HK-2 (cell line): ENCODE measurements at regions not wholly inside any gene's neighbourhood (a gene's known extent, or its start where the extent isn't known, plus 50 kb on each side); places are given as distances from the start of the nearest gene placed in this dataset.

Source experiments
- DNase-seq: peaks from one replicate; pipeline ENCODE4 v3.0.0-alpha.2; 2018; ENCODE audit not compliant: unreplicated experiment

DNA sequence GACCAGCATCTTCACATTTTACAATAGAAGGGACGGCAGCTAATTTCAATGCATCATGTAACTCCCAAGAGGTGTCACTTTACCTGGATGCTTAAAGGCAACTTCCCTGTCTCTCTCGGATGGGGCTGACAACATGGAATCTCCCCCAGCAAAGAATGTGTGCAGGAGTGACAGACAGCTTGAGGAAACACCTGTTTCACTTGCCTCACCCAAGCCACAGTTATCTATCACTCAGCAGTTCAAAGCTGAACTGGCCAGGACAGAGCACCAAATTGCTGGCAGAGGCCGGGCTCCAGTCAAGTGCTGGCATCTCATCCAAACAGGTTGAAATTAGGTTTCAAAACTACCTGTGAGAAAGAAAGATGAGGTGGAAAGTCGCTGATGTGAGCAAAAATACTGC is 538.0 kb upstream of the PLXNA2 start:
- DNase-seq = no peak

DNA sequence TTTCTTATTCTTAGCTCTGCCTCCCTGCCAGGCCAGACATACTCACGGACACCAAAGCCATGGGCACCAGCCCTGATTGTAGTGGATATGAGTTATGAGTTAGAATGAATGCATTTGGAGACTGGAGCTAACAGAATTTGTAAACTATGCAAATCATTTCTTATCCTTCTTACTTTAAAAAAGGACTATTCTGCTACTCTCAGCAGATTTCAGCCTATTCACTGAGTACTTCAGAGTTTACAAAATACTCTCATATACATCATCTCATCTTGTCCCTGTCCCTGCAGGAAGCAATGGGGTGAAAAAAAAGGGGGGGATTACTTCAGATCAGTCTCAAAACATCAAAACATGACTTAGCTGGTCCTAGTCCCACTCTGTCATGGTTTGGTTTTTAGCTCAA is 541.4 kb upstream of the PLXNA2 start:
- DNase-seq = no peak

DNA sequence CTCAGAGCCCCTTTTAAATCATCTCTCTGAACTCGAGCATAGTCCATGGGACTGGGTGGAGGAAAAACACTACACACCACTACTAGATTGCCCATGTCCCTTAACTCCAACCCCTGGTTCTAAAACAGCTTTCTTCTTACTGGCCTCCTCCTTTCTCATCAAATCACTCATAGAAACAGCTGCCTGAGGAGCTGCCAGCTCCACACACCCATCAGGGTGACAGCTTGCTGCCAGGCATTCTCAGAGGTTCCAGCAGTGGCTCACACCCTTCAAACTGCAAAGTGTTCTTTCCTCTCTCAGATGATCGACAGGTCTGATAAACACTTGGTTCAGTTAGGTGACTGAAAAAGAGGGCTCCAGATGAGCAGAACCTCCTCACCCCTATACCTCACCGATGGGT is 543.0 kb upstream of the PLXNA2 start:
- DNase-seq = no peak

DNA sequence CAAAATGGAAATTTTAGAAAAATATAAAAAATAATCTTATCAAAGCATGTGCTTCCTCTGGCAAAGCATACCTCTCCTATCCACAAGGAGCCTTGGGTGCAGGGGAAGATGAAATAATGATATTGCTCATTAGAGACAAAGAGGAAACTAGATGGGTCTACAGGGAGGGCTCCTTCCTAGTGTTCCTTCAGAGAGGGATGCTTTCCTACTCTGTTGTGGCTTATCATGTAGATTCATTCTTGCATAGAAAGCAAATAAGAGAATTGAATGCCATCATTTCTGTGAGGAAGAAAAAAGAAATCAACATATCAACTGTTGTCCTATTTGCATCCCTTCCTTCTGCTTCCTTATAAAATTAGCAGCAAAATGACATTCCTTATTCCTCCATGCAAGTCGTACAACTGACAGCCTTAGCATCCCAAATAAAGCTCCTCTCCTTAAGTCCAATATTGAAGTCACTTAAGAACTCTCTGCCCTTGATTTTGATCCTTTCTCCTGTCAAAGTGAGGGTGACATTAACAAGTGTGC is 543.9 kb upstream of the PLXNA2 start:
- DNase-seq = no peak

DNA sequence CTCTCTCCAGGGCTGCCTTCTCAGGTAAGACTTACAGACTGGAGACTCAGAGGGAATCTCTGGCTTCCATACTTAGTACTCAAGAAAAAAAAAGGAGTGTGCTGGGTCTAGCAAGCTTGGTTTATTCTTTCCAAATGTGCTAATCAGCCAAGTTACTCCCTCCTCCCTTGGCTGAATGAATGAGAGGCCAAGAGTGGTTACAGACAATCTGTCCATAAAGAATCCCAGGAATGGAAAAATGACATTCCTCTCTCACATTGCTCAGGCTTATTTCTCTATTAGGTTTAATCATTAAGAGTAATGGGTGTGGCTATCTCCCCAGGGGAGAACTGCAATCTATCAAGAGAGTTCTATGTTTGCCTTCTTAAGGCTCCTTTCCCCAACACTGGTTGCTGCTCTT is 547.3 kb upstream of the PLXNA2 start:
- DNase-seq = peak; percentile 10

DNA sequence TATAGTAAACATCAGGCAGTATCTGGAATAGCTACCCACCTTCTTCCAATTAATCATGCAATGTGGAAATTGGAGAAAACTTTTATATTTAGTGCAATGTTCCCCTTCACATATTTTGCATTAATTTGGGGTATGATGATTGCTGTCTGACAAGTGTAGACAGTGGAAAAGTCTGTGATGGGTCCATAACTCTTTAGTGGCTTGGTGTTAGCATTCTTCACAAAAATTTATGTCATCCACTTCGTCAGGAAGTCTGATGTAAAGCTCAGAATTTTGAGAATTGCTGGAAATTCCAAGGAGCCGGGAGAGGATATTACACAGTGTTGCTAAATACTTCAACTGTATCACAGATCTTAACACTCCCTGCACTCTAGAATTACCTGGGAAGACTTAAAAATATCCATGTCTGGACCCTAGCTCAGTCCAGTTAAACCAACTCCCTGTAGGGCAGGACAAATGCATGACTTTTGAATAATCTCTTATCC is 549.7 kb upstream of the PLXNA2 start:
- DNase-seq = no peak

DNA sequence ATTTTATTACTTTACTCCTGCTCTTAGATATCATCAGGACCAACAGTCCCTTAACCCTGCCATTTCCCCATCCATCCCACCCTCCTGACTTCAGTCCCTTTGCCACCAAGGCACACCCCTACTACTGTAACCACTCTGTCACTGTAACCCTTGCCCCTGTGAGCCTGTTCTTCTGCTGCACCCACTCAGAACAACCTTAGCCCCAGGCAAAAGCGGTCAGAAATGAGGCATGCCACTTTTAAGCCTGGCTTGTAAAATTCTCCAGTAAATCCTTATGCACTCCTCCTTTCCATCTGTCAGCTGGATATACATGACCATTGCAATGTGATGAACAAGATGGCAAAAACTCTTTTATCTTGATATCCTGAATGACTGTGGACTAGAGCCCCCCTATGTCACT is 555.0 kb upstream of the PLXNA2 start:
- no peak for DNase-seq

DNA sequence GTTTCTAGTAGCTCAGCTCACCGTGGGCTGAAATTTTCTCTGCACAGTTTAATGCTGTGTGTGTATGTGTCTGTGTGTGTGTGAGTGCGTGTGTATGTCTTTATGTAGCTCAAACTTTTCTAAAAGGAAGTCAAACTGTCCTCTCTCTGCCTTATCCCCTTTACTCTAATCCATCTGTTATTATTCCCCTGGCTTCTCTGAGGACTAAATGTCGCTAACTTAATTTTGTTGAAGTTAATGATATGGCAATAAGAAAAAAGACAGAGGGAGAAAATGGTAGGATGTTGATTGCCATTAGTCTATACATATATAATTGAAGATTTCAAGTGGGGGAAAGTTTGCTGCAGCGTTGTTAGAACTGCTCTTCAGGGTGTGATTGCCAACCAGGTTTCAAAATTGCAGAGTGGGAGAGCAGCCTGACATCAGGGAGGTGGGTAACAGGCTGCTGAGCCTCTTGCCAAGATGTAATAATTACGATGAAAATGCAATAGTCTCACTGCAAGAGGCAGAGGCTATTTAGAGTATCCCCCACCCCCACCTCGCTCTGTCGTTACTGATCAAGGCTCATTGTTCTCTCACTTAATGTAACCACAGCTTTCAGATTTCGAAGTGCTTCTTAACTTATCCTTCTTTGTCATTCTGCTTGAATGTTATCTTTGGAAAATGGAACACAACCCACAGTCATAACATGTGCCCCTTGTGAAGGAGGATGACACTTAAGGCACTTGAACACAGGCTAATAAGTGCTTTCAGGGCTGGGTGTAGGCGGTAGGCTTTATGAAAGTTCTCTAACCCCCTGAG is 559.0 kb upstream of the PLXNA2 start:
- DNase-seq = no peak

DNA sequence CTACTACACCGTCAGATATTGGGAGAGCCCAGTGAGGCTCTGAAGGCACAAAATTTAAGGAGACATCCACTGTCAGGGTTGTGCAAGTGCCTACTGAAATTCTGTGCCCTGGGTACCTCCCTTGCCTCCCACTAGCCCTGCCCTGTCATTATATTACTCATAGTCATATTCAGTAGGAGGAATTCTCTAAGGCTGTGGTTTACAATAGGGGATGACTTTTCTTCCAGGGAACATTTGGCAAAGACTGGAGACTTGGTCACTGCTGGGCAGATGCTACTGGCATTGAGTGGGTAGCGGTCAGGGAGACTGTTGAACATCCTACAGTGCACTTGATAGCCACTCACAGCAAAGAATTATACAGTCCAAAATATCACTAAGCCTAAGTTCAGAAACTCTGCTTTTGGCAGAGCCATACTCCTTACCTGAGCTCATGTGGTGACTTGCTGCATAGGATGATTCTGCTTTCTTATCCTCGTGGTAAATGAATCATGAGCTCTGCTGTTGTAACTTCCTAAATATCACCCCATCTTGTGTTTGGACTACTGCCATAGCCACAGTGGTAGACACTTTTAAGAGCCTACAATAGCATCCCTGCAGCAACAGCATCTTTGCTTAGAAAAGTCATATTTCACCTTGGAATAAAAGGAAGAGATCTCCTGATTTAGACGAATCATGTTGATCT is 563.4 kb upstream of the PLXNA2 start:
- DNase-seq = no peak

DNA sequence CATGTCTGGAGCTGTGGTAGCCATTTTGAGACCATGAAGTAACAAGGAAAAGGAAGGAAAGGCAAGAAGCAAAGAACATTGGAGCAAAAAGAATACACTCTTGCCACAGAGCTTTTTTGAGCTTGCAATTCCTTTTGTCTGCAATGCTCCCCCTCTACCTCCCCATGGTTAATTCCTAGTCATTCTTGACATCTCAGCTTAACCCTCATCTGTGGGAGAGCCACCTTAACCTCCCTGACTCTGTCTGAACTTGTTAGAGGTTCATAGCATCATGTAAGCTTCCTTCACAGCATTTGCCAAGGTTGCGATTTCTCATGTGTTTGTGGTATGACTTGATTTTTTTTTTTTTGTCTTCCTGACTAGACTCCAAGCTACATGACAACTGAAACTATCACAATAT is 564.1 kb upstream of the PLXNA2 start:
- no peak for DNase-seq

DNA sequence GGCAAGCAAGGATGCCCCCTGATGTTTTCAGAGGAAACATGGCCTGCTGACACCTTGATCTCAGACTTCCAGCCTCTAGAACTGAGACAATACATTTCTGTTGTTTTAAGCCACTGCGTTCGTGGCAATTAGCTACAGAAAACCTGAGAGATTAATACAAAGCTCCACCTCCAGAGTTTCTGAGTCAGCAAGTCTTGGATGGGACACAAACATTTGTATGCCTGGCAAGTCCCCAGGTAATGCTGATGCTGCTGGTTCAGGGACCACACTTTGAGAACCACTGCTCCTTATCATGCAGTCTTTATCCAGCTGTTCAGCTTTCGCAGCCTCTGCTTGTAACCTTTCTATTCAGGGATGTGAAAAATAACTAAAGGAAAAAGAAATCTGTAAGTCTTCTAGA is 565.7 kb upstream of the PLXNA2 start:
- DNase-seq = no peak

DNA sequence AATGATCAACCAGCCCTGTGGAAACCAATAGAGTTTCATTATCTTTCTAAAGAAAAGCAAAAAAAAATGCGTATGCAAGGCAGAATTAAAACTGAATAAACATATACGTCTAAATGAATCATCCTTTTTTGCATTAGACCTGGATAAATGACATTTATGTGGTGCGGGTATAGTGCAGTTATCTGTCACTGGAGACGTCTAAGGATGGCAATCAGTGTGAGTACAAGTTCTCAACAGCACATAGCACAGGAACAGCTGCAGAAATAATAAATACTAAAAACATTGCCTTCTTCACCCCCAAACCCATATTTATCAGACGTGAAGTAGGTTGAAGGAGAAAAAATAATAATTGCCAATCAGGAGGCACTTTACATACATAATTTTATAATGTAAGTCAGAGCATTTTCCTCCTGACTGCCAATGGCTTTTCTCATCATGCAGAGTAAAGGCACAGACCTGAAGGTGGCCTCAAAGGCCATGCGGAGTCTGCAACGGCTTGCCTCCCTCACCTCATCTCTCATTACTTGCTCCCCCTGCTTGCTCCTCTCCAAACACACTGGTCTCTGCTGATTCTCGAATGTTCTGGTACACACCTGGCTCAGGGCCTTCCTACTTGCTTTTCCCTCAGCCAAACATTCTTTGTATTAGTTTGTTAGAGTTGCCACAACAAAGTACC is 574.7 kb upstream of the PLXNA2 start:
- DNase-seq = no peak

DNA sequence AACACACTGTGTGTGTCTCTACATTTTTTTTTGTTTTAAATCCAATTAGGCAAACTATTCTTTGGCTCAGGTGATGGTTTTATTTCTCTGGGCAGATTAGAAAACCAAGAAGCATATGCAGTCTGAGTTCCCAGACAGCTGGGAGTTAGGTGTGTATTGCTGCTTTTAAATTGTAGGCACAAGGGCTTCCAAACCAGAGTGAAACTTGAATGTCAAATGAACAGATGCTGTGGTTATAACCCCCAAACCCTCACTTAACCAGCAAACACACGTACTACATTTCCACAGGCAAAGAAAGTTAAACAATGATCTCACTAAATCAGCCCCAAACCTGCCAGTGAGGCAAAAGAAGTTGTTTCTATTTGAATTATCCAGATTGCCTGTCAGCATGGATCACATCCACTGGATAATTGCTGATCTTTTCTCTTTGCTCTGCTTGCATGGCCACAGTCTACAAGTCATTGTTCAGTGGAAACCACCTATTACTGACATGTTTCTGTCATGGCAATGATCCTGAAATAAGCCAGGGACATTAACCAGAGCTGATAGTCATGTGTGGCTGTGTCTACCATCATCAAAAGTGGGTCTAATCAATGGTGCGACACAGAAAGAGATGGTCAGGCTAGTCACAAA is 576.5 kb upstream of the PLXNA2 start:
- no peak for DNase-seq

DNA sequence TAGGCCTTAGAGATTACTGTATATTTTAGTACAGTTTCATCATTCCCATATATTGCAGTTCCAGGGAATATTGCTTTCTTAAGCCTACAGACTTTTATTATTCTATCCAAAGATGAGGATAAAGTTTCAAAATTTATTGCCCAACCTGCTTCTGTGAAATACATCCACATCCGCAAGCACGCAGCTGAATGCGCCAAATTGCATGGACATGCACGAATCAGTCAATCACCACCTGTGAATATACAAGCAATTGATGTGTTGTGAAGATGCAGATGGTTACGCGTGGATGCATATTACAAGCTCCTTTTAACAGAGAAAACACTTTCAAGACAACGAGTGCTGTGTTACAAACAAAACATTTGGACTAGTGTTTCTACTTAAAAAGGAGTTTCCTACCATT is 577.8 kb upstream of the PLXNA2 start:
- DNase-seq = no peak

DNA sequence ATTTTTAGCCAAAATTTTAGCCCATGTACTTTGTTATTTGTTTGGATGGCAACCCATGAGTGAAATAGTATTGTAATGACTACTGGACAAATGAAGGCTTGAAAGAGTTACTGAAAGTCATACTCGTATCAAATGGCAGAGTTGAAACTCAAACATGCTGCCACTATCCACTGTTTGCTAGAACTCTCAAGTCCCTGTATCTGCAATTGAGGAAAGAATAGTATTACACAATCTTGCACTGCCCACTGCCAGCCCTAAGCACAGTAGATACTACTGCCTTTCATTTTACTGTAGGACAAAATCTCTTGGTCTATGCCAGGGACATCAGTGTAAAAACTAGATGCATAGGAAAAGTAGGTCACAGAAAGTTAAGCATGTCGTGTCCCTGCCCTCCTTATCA is 581.1 kb upstream of the PLXNA2 start:
- no peak for DNase-seq

DNA sequence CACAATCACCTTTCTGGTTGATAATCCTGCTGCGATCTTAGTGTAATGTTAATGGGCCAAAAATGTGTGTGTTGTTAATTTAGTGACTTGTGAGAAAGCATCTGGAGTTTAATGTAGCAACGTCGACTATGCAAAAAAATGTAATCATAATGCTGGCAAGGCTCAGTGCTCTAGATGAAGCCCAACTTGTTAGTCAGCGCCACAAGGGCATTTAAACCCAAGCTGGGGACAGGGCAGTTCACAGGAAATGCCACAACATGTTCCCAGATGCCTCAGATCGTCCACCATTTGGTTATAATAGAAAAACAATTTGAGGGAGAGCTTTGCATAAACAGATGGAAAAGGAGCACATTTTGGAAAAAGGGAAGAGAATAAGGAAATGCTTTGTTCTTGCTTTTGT is 585.4 kb upstream of the PLXNA2 start:
- no peak for DNase-seq

DNA sequence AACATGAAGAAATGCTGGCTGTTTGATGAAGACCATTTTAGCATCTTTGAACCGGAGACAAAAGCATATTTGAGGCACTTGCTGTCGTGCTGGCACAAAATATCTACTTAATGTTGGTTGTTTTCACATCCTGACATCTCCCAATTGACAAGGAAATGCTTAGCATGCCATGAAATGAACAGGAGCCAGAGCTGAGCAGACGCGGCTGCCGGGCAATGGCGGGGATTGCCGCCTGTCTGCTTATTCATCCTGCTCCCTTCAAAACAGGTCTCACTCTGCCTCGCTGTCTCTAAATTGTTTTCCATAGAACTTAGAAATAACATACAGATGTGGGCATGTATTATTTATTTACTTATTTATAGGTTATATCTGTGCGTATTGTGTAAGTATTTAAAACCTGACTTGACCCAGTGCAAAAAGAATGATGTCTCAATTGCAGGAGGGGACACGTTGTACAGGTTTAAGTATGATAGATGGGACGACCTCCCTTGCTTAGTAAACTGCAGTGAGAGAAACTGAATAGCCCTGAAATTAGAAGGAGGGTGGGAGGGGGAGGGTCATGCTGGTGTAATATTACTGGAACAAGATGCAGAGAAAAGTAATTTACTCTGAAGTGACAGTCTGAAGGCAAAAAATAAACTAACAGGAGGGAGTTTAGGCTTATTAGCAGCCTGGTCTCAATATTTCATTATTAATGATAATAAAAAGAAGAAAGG is 590.4 kb upstream of the PLXNA2 start:
- no peak for DNase-seq

DNA sequence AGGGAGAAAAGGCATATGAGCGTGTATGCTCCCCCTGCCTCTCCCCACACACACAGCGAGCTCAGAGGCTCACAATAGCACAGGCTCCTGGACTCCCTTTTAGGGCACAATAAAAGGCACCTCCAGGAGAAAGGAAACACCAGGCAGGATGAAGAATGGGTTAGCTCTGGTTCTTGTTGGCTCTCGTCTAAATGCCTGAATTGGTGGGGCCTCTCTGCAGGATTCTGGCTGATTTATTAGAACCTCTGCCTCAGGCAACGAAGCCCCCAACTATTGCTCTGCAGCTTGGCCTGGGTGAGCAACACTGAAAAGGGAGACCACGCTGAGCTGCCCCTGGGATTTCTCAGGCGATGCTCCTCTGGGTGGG is 590.9 kb upstream of the PLXNA2 start:
- no peak for DNase-seq

DNA sequence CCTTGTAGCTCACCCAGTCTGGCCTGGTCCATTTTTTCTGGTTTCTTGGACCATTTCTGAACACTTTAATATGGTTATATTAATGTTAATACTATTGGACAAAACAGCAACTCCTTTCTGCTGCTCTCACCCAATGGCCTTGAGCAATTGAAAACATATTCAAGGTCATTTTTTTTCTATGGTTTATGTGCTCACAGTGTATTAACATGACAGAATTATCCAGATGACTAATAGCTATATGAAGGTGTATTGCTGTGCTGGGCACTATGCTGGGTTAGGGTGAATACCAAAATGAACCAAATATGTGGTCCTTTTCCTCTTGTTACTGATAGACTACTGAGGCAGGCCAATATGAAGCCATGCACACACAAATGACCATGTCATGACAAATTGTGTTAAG is 591.6 kb upstream of the PLXNA2 start:
- no peak for DNase-seq

DNA sequence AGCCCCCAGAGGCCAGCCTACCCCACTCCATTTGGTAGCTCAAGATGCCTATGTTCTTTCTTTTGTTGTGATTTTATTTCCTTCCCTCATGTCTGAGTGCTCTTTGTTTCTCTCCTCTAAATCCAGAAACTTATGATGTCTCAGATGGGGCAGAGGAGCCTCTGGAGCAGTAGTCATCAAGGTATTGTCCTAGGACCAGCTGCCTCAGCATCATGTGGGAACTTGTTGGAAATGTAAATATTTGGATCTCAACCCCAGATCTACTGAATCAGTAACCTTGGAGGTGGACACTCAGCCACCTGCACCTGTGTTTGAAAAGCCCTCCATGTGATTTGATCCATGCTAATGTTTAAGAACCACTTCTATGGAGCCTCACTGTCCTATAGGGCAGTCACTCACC is 593.1 kb upstream of the PLXNA2 start:
- DNase-seq = no peak

DNA sequence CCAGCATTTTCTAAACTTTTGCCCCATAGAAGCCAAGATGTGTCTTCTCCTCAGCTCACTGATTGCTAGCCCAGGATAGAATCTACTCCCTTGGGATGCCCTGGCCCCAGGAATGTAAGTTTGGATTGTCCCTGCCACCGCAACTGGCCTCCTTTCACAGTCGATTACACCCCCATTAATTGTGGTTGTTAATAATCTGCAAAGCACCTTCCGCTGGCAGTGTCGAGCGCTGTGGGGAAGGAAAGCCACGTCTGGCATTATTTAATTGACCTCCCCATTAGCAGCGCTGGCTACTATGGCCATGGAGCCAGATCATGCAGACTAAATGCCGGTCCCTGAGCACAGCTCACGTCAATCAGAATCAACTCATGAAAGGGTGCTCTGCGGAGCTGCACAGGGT is 597.3 kb upstream of the PLXNA2 start:
- DNase-seq = no peak

DNA sequence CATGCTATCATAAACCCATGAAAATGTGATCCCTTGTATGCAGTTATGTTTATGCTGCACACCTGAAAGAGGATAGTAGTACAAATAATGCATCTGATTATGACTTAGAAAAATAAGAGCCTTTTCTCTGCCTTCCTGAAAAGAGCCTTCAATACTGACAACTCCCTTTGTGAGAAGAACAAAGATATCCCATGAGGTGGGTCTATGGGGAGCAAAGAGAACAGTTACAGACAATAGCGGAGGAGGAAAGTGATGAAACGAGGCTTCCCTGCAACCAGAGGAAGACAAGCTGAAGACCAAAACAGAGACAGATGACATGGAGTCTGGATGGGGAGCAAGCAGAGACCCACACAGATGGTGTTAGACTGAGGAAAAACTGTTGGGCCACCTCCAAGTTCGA is 598.3 kb upstream of the PLXNA2 start:
- DNase-seq = no peak
